ENCODE measurements at regions not wholly inside any gene's neighbourhood (a gene's known extent, or its start where the extent isn't known, plus 50 kb on each side); places are given as distances from the start of the nearest gene placed in this dataset.

GRCh38 chr17:77343031-77343800, 202.4 kb downstream of the SEC14L1 start:
- DNase-seq = no peak

- no peak for DNase-seq
Observed at GRCh38 chr17:77344038-77344437, 203.3 kb downstream of the SEC14L1 start.

- no peak for DNase-seq
Observed at GRCh38 chr17:77345260-77345910, 204.6 kb downstream of the SEC14L1 start.

GRCh38 chr17:77346765-77347164, 206.0 kb downstream of the SEC14L1 start:
- no peak for DNase-seq

- no peak for DNase-seq
Observed at GRCh38 chr17:77347544-77347943, 206.8 kb downstream of the SEC14L1 start.

- no peak for DNase-seq
Observed at GRCh38 chr17:77349976-77350830, 209.4 kb downstream of the SEC14L1 start.

GRCh38 chr17:77352441-77352840, 211.7 kb downstream of the SEC14L1 start:
- no peak for DNase-seq

- DNase-seq = no peak
Observed at GRCh38 chr17:77352996-77353395, 212.2 kb downstream of the SEC14L1 start.

- DNase-seq = no peak
Observed at GRCh38 chr17:77353684-77354419, 213.1 kb downstream of the SEC14L1 start.

GRCh38 chr17:77354420-77354669, 213.6 kb downstream of the SEC14L1 start:
- DNase-seq = no peak

- DNase-seq = no peak
Observed at GRCh38 chr17:77354670-77355455, 214.1 kb downstream of the SEC14L1 start.

GRCh38 chr17:77356109-77356689, 215.4 kb downstream of the SEC14L1 start:
- no peak for DNase-seq

GRCh38 chr17:77356690-77357201, 216.0 kb downstream of the SEC14L1 start:
- DNase-seq = no peak

GRCh38 chr17:77358801-77359200, 218.0 kb downstream of the SEC14L1 start:
- DNase-seq = no peak

GRCh38 chr17:77359236-77359635, 218.5 kb downstream of the SEC14L1 start:
- DNase-seq = no peak

GRCh38 chr17:77361986-77362620, 221.3 kb downstream of the SEC14L1 start:
- DNase-seq = no peak

GRCh38 chr17:77363821-77364361, 223.1 kb downstream of the SEC14L1 start:
- DNase-seq = no peak

- no peak for DNase-seq
Observed at GRCh38 chr17:77364381-77364911, 223.7 kb downstream of the SEC14L1 start.

GRCh38 chr17:77364941-77365583, 224.3 kb downstream of the SEC14L1 start:
- DNase-seq = no peak

- peak; percentile 16 for DNase-seq
Observed at GRCh38 chr17:77365584-77366186, 224.9 kb downstream of the SEC14L1 start.

All from NCI-H526 treated with DMSO at 0.1 percent for 48 hours (cell line).